Activated naive CD4-positive, alpha-beta T cell treated with anti-CD3 and anti-CD28 coated beads, Interleukin-2, amount 50 U/mL, for 16 hours (primary cell): ENCODE measurements at regions not wholly inside any gene's neighbourhood (a gene's known extent, or its start where the extent isn't known, plus 50 kb on each side); places are given as distances from the start of the nearest gene placed in this dataset.

Experiments
- DNase-seq: peaks from one replicate; pipeline ENCODE4 v3.0.0-alpha.2; 2020

GRCh38 chr15:26477044-26477443 lies 295.8 kb downstream of the GABRB3 start:
- DNase-seq = no peak

- no peak for DNase-seq
These were observed 297.3 kb downstream of the GABRB3 start for GRCh38 chr15:26475554-26475953.

GRCh38 chr15:26472661-26473060 lies 300.2 kb downstream of the GABRB3 start:
- DNase-seq = no peak

GRCh38 chr15:26461847-26462608 lies 310.8 kb downstream of the GABRB3 start:
- DNase-seq = no peak

GRCh38 chr15:26460165-26460564 lies 312.7 kb downstream of the GABRB3 start:
- no peak for DNase-seq

- DNase-seq = no peak
These were observed 317.0 kb downstream of the GABRB3 start for GRCh38 chr15:26455828-26456227.

- no peak for DNase-seq
These were observed 319.0 kb downstream of the GABRB3 start for GRCh38 chr15:26453914-26454313.

GRCh38 chr15:26451995-26452394 lies 320.9 kb downstream of the GABRB3 start:
- no peak for DNase-seq

GRCh38 chr15:26449291-26449690 lies 323.6 kb downstream of the GABRB3 start:
- no peak for DNase-seq

GRCh38 chr15:26443321-26443720 lies 329.5 kb downstream of the GABRB3 start:
- DNase-seq = no peak

- no peak for DNase-seq
These were observed 330.2 kb downstream of the GABRB3 start for GRCh38 chr15:26442680-26443079.

- no peak for DNase-seq
These were observed 333.2 kb downstream of the GABRB3 start for GRCh38 chr15:26439681-26440080.

- DNase-seq = no peak
These were observed 334.1 kb downstream of the GABRB3 start for GRCh38 chr15:26438718-26439117.

GRCh38 chr15:26438316-26438715 lies 334.6 kb downstream of the GABRB3 start:
- no peak for DNase-seq

- DNase-seq = no peak
These were observed 339.0 kb downstream of the GABRB3 start for GRCh38 chr15:26433818-26434217.

GRCh38 chr15:26433060-26433459 lies 339.8 kb downstream of the GABRB3 start:
- DNase-seq = no peak

GRCh38 chr15:26421065-26421464 lies 351.8 kb downstream of the GABRB3 start:
- DNase-seq = no peak

GRCh38 chr15:26395624-26396023 lies 377.2 kb downstream of the GABRB3 start:
- no peak for DNase-seq

GRCh38 chr15:26394801-26395200 lies 378.1 kb downstream of the GABRB3 start:
- DNase-seq = no peak

- no peak for DNase-seq
These were observed 379.9 kb downstream of the GABRB3 start for GRCh38 chr15:26392956-26393355.

GRCh38 chr15:26391567-26392194 lies 381.2 kb downstream of the GABRB3 start:
- DNase-seq = no peak

GRCh38 chr15:26382444-26383072 lies 390.3 kb downstream of the GABRB3 start:
- no peak for DNase-seq

- DNase-seq = no peak
These were observed 394.6 kb downstream of the GABRB3 start for GRCh38 chr15:26378304-26378703.

- DNase-seq = no peak
These were observed 396.6 kb downstream of the GABRB3 start for GRCh38 chr15:26376243-26376642.
